RPMI8226 (cell line): ENCODE measurements at regions not wholly inside any gene's neighbourhood (a gene's known extent, or its start where the extent isn't known, plus 50 kb on each side); places are given as distances from the start of the nearest gene placed in this dataset.

Experiments used
- DNase-seq: peaks from one replicate; pipeline ENCODE4 v3.0.0-alpha.2; 2015

- DNase-seq: no peak
Observed at GRCh38 chr6:109225946-109226345, 130.6 kb downstream of the CEP57L1 start.

GRCh38 chr6:109224994-109225393 is 129.7 kb downstream of the CEP57L1 start:
- no peak for DNase-seq

- DNase-seq: no peak
Observed at GRCh38 chr6:109224107-109224875, 129.0 kb downstream of the CEP57L1 start.

- DNase-seq: no peak
Observed at GRCh38 chr6:109222848-109223247, 127.5 kb downstream of the CEP57L1 start.

GRCh38 chr6:109221543-109222195 is 126.4 kb downstream of the CEP57L1 start:
- DNase-seq: no peak
